Tibial nerve (tissue), 4 donors: ENCODE measurements at regions not wholly inside any gene's neighbourhood (a gene's known extent, or its start where the extent isn't known, plus 50 kb on each side); places are given as distances from the start of the nearest gene placed in this dataset.

Experiments
- EP300 ChIP-seq, 2 donors: sonication (generic); formaldehyde crosslinking; IDR thresholded peaks; one replicate each; pipeline ENCODE4 v1.6.1; 2017; ENCODE audit warnings: antibody characterized with exemption in 2 of 2, mild to moderate bottlenecking in 1 of 2
- POLR2A ChIP-seq, 2 donors: fragments of 450-650 bp; IDR thresholded peaks; one replicate each; pipeline ENCODE4 v1.6.1; 2017; ENCODE audit warnings: antibody characterized with exemption in 2 of 2, mild to moderate bottlenecking in 2 of 2, moderate library complexity in 2 of 2
- TF ChIP-seq, protein P1 (sequence below), 5 experiments: fragments of 200-600 bp in 3 of 5; fragments of 450-650 bp in 2 of 5; sonication (generic) in 3 of 5; IDR thresholded peaks; one replicate each; pipeline ENCODE4 v1.5.1; 2016 to 2019; ENCODE audit warnings: antibody characterized with exemption in 5 of 5, mild to moderate bottlenecking in 3 of 5, moderate library complexity in 2 of 5

DNA sequence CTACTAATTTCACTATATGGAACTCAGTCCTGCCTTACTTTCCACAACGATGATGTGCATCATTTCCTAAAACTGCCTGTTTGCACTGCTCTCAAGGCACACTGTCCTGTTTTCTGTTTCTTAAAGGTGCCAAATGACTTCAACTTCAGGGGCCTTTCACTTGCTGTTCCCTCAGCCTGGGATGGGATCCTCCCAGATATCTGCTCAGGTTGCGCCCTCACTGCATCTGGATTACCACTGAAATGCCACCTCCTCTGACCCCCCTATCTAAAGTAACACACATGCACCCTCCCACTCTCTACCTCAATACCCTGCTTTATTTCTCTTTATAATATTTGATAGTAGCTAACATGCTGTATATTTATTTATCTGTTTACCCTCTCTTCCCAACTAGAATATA is 123.8 kb upstream of the CMC1 start:
- TF ChIP-seq, protein P1, sequence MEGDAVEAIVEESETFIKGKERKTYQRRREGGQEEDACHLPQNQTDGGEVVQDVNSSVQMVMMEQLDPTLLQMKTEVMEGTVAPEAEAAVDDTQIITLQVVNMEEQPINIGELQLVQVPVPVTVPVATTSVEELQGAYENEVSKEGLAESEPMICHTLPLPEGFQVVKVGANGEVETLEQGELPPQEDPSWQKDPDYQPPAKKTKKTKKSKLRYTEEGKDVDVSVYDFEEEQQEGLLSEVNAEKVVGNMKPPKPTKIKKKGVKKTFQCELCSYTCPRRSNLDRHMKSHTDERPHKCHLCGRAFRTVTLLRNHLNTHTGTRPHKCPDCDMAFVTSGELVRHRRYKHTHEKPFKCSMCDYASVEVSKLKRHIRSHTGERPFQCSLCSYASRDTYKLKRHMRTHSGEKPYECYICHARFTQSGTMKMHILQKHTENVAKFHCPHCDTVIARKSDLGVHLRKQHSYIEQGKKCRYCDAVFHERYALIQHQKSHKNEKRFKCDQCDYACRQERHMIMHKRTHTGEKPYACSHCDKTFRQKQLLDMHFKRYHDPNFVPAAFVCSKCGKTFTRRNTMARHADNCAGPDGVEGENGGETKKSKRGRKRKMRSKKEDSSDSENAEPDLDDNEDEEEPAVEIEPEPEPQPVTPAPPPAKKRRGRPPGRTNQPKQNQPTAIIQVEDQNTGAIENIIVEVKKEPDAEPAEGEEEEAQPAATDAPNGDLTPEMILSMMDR (IDR thresholded peaks at IDR 0.05) = no peak
- TF ChIP-seq POLR2A (IDR thresholded peaks at IDR 0.05) = no peak
- TF ChIP-seq EP300 (IDR thresholded peaks at IDR 0.05) = no peak
